H9 (cell line): ENCODE measurements at regions not wholly inside any gene's neighbourhood (a gene's known extent, or its start where the extent isn't known, plus 50 kb on each side); places are given as distances from the start of the nearest gene placed in this dataset.

Experiments used
- DNase-seq: peaks from one replicate; pipeline ENCODE4 v3.0.0-alpha.2; 2017
- H2AFZ ChIP-seq: one replicate; pipeline ENCODE4 v1.6.1; 2013; ENCODE audit warnings: mild to moderate bottlenecking, low read length, control low read depth, moderate library complexity
- H2AK5ac ChIP-seq: 2 replicates; pipeline ENCODE4 v1.6.1; 2013; ENCODE audit warnings: low read length, control low read depth, mixed read lengths; ENCODE audit not compliant: insufficient read length
- H2BK120ac ChIP-seq: one replicate; pipeline ENCODE4 v1.6.1; 2013; ENCODE audit warnings: low read depth, mild to moderate bottlenecking, low read length, control low read depth, inconsistent platforms; ENCODE audit not compliant: poor library complexity, severe bottlenecking
- H2BK12ac ChIP-seq: 2 replicates; pipeline ENCODE4 v1.6.1; 2013; ENCODE audit warnings: low read length, control low read depth, mixed read lengths, low read depth; ENCODE audit not compliant: insufficient read length
- H2BK15ac ChIP-seq: 2 replicates; pipeline ENCODE4 v1.6.1; 2013; ENCODE audit warnings: low read depth, low read length, control low read depth
- H2BK20ac ChIP-seq: one replicate; pipeline ENCODE4 v1.6.1; 2013; ENCODE audit warnings: low read depth, mild to moderate bottlenecking, low read length, control low read depth, inconsistent platforms; ENCODE audit not compliant: poor library complexity, severe bottlenecking
- H2BK5ac ChIP-seq: 2 replicates; pipeline ENCODE4 v1.6.1; 2013; ENCODE audit warnings: low read length, control low read depth, mixed read lengths; ENCODE audit not compliant: insufficient read length
- H3K14ac ChIP-seq: 2 replicates; pipeline ENCODE4 v1.6.1; 2013; ENCODE audit warnings: low read length, control low read depth; ENCODE audit not compliant: insufficient read depth
- H3K18ac ChIP-seq: 2 replicates; pipeline ENCODE4 v1.6.1; 2013; ENCODE audit warnings: low read depth, mild to moderate bottlenecking, mixed read lengths, low read length, control low read depth; ENCODE audit not compliant: insufficient read length
- H3K23ac ChIP-seq: 2 replicates; pipeline ENCODE4 v1.6.1; 2013; ENCODE audit warnings: low read length, control low read depth, mixed read lengths, low read depth; ENCODE audit not compliant: insufficient read length
- H3K23me2 ChIP-seq: 2 replicates; pipeline ENCODE4 v1.6.1; 2013; ENCODE audit warnings: low read depth, mild to moderate bottlenecking, mixed read lengths, low read length, control low read depth; ENCODE audit not compliant: insufficient read length, poor library complexity, severe bottlenecking
- H3K27ac ChIP-seq: 2 replicates; pipeline ENCODE4 v1.5.1; 2013; ENCODE audit warnings: low read length, control low read depth, mixed read lengths, low read depth; ENCODE audit not compliant: insufficient read length
- H3K27me3 ChIP-seq: 2 replicates; pipeline ENCODE4 v1.6.1; 2013; ENCODE audit warnings: low read length, control low read depth, inconsistent platforms; ENCODE audit not compliant: insufficient read depth
- H3K4ac ChIP-seq: 2 replicates; pipeline ENCODE4 v1.6.1; 2013; ENCODE audit warnings: low read depth, mild to moderate bottlenecking, control low read depth, inconsistent platforms, low read length, moderate library complexity
- H3K4me1 ChIP-seq: 2 replicates; pipeline ENCODE4 v1.6.1; 2013; ENCODE audit warnings: low read length, control low read depth, inconsistent platforms; ENCODE audit not compliant: insufficient read depth
- H3K4me2 ChIP-seq: 2 replicates; pipeline ENCODE4 v1.6.1; 2013; ENCODE audit warnings: low read length, control low read depth, mixed read lengths; ENCODE audit not compliant: insufficient read length, insufficient read depth
- H3K56ac ChIP-seq: 2 replicates; pipeline ENCODE4 v1.6.1; 2013; ENCODE audit warnings: low read depth, mild to moderate bottlenecking, mixed read lengths, low read length, control low read depth; ENCODE audit not compliant: insufficient read length
- H3K79me1 ChIP-seq: 2 replicates; pipeline ENCODE4 v1.6.1; 2013; ENCODE audit warnings: low read depth, mild to moderate bottlenecking, moderate library complexity, low read length, control low read depth, inconsistent platforms; ENCODE audit not compliant: insufficient read depth, poor library complexity, severe bottlenecking
- H3K79me2 ChIP-seq: 2 replicates; pipeline ENCODE4 v1.6.1; 2013; ENCODE audit warnings: low read length, control low read depth, inconsistent platforms; ENCODE audit not compliant: insufficient read depth
- H3K9ac ChIP-seq: 2 replicates; pipeline ENCODE4 v1.6.1; 2013; ENCODE audit warnings: low read length, control low read depth, mixed read lengths; ENCODE audit not compliant: insufficient read length; ENCODE audit errors: extremely low read depth
- H3K9me3 ChIP-seq: one replicate; pipeline ENCODE4 v1.6.1; 2013; ENCODE audit warnings: low read depth, low read length, inconsistent platforms; ENCODE audit not compliant: control insufficient read depth
- H3T11ph ChIP-seq: one replicate; pipeline ENCODE4 v1.6.1; 2013; ENCODE audit warnings: mild to moderate bottlenecking, low read length, control low read depth, inconsistent platforms
- H4K20me1 ChIP-seq: one replicate; pipeline ENCODE4 v1.6.1; 2013; ENCODE audit not compliant: control insufficient read depth, insufficient read length, insufficient read depth
- H4K5ac ChIP-seq: 2 replicates; pipeline ENCODE4 v1.6.1; 2013; ENCODE audit warnings: low read depth, mild to moderate bottlenecking, mixed read lengths, low read length, control low read depth; ENCODE audit not compliant: insufficient read length
- H4K8ac ChIP-seq: replicated peaks from 2 replicates; pipeline ENCODE4 v1.6.1; 2013; ENCODE audit warnings: low read length, control low read depth, mixed read lengths, low read depth; ENCODE audit not compliant: insufficient read length
- H4K91ac ChIP-seq: 2 replicates; pipeline ENCODE4 v1.6.1; 2013; ENCODE audit warnings: low read depth, mild to moderate bottlenecking, moderate library complexity, mixed read lengths, low read length, control low read depth; ENCODE audit not compliant: insufficient read length
- H3K27ac Mint-ChIP-seq, 3 experiments: 2 replicates in 2 of 3; 3 replicates in 1 of 3; pipeline ENCODE4 v1.8.0; 2020 to 2021; ENCODE audit warnings: mixed read lengths in 3 of 3, mild to moderate bottlenecking in 1 of 3, moderate library complexity in 1 of 3
- H3K27me3 Mint-ChIP-seq: 2 replicates; pipeline ENCODE4 v1.8.0; 2021; ENCODE audit warnings: low read depth, mild to moderate bottlenecking, moderate library complexity, mixed read lengths
- H3K36me3 Mint-ChIP-seq, 3 experiments: 2 replicates in 2 of 3; 3 replicates in 1 of 3; pipeline ENCODE4 v1.8.0; 2020 to 2021; ENCODE audit warnings: low read depth in 3 of 3, mixed read lengths in 3 of 3; ENCODE audit not compliant: insufficient read depth in 1 of 3
- H3K4me1 Mint-ChIP-seq, 2 experiments: 2 replicates each; pipeline ENCODE4 v1.8.0; 2020; ENCODE audit warnings: mixed read lengths in 2 of 2
- H3K4me3 Mint-ChIP-seq, 2 experiments: 2 replicates in 1 of 2; 3 replicates in 1 of 2; pipeline ENCODE4 v1.8.0; 2020 to 2021; ENCODE audit warnings: mild to moderate bottlenecking in 2 of 2, mixed read lengths in 2 of 2, moderate library complexity in 1 of 2
- H3K9me3 Mint-ChIP-seq, 2 experiments: 2 replicates in 1 of 2; 3 replicates in 1 of 2; pipeline ENCODE4 v1.8.0; 2020; ENCODE audit warnings: mild to moderate bottlenecking in 2 of 2, mixed read lengths in 2 of 2, moderate library complexity in 1 of 2
- WGBS: extraction: QIAGEN DNeasy Blood & Tissue Kit; methylation state at CpG from one replicate; pipeline ENCODE4 v1.1.7; 2013; ENCODE audit warnings: missing lambda C conversion rate, low lambda C conversion rate, mixed read lengths; ENCODE audit not compliant: insufficient read length; ENCODE audit errors: extremely low coverage; 5-methylcytosine and 5-hydroxymethylcytosine counted together
- TF ChIP-seq, protein P1 (sequence below): fragments of 200-600 bp; sonication (generic); conservative IDR thresholded peaks from 3 replicates; pipeline ENCODE4 v1.8.0; 2021; ENCODE audit warnings: antibody characterized with exemption, mild to moderate bottlenecking

DNA sequence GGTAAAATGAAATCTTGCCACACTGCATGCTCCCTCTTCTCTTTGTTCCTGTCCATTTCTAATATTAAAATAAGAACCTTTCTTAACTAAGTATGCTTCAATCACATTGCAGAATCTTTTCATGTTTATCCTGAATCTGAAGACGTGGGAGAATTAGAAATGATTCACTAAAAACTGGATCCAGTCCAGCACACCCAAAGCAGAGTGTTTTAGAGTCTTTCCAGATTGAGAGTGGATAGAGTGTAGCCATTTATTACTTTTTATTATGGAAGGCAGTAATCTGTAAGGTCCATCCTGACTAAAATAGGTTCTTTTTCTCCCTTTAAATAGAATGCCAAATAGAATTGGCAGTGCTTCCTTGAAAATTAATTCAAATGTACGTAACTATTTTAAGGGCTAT lies 453.5 kb downstream of the TDRD3 start:
- Histone ChIP-seq H3K4me1 (no peaks in the 10 kb centered on the region), H2AK5ac (no peak overlapping the region), H3K23me2 (no peaks in the 10 kb centered on the region), H2BK12ac (no peak overlapping the region), H3K14ac (no peak overlapping the region), H2BK5ac (no peak overlapping the region), H3T11ph (no peak overlapping the region), H3K56ac (no peak overlapping the region), H2BK20ac (no peak overlapping the region), H4K8ac (no peak overlapping the region), H2AFZ (no peak overlapping the region), H4K5ac (no peak overlapping the region), H2BK120ac (no peak overlapping the region), H3K9ac (no peak overlapping the region), H3K79me1 (no peaks in the 10 kb centered on the region), H3K27ac (no peak overlapping the region), H3K23ac (no peak overlapping the region), H2BK15ac (no peak overlapping the region), H3K9me3 (no peaks in the 10 kb centered on the region), H3K4ac (no peak overlapping the region), H3K4me2 (no peak overlapping the region), H3K27me3 (no peaks in the 10 kb centered on the region), H3K79me2 (no peaks in the 10 kb centered on the region), H4K91ac (no peak overlapping the region), H3K18ac (no peak overlapping the region), H4K20me1 (no peaks in the 10 kb centered on the region)
- Mint-ChIP-seq H3K27me3 (no peaks in the 10 kb centered on the region), H3K27ac (no peak overlapping the region), H3K9me3 (peaks cover 28% of the 10 kb centered on the region in 2 experiments), H3K36me3 (peaks cover 17 to 27% (median 19%) of the 10 kb centered on the region in 3 experiments), H3K4me1 (no peaks in the 10 kb centered on the region), H3K4me3 (no peak overlapping the region)
- TF ChIP-seq, protein P1, sequence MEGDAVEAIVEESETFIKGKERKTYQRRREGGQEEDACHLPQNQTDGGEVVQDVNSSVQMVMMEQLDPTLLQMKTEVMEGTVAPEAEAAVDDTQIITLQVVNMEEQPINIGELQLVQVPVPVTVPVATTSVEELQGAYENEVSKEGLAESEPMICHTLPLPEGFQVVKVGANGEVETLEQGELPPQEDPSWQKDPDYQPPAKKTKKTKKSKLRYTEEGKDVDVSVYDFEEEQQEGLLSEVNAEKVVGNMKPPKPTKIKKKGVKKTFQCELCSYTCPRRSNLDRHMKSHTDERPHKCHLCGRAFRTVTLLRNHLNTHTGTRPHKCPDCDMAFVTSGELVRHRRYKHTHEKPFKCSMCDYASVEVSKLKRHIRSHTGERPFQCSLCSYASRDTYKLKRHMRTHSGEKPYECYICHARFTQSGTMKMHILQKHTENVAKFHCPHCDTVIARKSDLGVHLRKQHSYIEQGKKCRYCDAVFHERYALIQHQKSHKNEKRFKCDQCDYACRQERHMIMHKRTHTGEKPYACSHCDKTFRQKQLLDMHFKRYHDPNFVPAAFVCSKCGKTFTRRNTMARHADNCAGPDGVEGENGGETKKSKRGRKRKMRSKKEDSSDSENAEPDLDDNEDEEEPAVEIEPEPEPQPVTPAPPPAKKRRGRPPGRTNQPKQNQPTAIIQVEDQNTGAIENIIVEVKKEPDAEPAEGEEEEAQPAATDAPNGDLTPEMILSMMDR, result no peak
- no CpG with 5 or more reads among the region's 2 CpGs for WGBS
- no peak for DNase-seq
